SH-SY5Y (cell line): ENCODE measurements at regions not wholly inside any gene's neighbourhood (a gene's known extent, or its start where the extent isn't known, plus 50 kb on each side); places are given as distances from the start of the nearest gene placed in this dataset.

ENCODE experiments used
- GATA2 ChIP-seq: IDR thresholded peaks from 2 replicates; pipeline ENCODE4 v1.6.1; 2011; ENCODE audit warnings: mild to moderate bottlenecking, low read depth, low read length
- GATA3 ChIP-seq: IDR thresholded peaks from 2 replicates; pipeline ENCODE4 v1.6.1; 2011; ENCODE audit warnings: low read depth, mild to moderate bottlenecking, low read length, moderate library complexity

GRCh38 chr6:164665328-164665727, 644.1 kb downstream of the C6orf118 start:
- no peak for TF ChIP-seq GATA3
- TF ChIP-seq GATA2 = no peak

DNA sequence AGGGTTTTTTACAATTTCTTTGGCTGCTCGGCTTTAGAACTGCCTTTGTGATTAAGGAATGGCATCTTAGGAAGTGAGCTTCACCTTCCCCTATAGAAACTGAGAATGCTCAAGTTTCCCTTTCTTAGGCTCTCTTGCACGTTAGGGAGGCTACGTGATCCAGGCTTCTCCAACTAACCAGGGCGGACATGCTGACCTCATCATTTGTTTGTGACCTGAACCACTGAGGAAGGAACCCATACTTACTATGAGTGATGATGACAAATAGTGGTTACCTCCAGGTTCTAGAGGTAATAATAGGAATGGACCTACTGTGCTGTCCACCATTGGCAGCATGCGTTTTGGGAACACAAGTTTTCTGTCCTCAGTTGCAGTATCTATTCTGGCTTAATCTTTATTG, 645.8 kb downstream of the C6orf118 start:
- TF ChIP-seq GATA3 = no peak
- no peak for TF ChIP-seq GATA2

DNA sequence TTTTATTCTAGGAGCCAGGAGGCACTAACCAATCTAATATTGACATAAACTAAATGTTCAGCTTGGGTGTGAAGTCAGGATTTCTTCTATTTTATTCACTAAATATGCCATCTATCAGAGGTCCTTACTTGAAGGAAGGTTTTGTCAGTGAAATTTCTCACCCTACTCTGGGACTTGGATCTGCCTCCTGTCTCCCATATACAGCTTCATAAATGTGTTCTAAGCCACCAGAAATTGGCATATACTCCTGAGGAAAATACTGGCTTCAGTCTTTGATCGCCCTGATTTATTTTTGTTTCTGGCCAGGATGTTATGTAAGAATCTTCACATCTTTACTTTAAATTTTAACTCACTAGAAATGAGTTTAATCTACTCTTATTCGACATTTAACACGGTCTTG, 647.7 kb downstream of the C6orf118 start:
- no peak for TF ChIP-seq GATA3
- TF ChIP-seq GATA2 = no peak

- TF ChIP-seq GATA3 = no peak
- no peak for TF ChIP-seq GATA2
Measured at GRCh38 chr6:164660781-164661180, 648.6 kb downstream of the C6orf118 start.

GRCh38 chr6:164640956-164641355, 668.4 kb downstream of the C6orf118 start:
- TF ChIP-seq GATA2 (no peak), GATA3 (no peak)

DNA sequence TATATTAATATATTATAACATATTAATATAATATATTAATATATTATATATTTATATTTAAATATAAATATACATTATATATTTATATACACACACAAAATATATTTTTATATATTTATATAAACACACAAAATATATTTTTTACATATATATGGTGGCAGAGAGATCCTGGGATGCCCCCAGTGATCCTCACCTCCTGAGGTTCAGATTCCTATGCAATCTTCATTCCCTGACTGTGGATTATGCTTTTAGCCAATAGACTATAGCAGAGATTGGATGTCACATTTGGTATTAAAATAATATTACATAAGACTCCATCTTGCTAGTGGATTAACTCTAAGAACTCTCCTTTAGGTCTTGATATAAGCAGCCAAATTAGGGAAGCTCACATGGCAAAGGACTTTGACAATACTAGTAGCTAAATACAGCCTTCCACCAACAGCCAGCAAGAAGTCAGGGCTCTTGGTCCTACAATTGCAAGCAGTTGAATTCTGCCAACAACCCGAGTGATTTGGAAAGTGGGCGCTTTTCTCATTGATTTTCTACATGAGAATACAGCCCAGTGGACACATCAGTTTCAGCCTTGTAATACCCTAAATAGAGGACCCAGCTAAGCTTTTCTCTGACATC, 681.0 kb downstream of the C6orf118 start:
- TF ChIP-seq GATA2 (no peak), GATA3 (no peak)

- TF ChIP-seq GATA3 = no peak
- no peak for TF ChIP-seq GATA2
Measured at GRCh38 chr6:164616917-164617524, 692.4 kb downstream of the C6orf118 start.

GRCh38 chr6:164612751-164613150, 696.7 kb downstream of the C6orf118 start:
- TF ChIP-seq GATA3 (no peak), GATA2 (no peak)

DNA sequence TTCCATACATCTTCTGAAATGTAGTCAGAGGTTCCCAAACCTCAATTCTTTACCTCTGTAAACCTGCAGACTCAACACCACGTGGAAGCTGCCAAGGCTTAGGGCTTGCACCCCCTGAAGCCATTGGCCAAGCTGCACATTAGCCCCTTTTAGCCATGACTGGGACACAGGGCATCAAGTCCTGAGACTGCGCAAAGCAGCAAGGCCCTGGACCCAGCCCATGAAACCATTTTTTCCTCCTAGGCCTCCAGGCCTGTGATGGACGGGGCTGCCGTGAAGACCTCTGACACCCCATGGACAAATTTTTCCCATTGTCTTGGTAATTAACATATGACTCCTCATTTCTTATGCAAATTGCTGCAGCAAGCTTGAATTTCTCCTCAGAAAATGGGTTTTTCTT, 727.8 kb downstream of the C6orf118 start:
- TF ChIP-seq GATA2 (no peak), GATA3 (no peak)

DNA sequence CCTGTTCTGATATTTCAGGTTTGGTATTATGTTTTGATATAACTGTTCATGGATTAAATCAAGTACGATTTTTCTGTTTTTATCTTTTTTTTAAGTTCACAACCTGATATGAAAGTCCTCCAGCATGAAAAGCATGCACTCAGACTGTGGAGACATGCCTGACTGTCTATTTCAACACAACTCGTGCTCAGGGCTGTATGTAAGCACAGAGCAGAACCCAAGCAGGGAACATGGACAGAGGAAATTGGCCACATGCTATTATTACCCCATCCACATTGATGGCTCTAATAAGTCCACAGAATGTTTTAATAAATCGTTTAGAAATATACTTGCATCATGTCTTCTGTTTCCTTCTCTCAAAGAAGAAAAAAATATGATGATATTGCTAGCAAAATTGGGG, 730.4 kb downstream of the C6orf118 start:
- TF ChIP-seq GATA3 (no peak), GATA2 (no peak)

DNA sequence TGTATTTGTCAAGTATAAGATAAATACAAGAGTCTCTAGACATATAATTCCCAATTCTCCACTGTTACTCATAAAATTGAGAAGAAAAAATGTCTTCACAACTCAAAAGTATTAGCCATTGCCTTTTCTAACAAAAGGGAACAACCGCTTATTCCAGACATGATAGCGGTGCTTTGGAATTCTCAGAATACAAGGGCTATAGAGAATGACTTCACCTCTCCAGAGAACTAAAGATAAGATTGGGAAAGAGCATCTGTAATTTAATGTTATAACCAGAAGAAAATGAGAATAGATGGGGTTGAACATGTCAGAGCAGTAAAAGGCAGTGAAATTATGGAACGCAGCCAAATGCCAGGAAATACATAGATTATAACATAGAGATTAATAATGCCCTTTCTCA, 730.8 kb downstream of the C6orf118 start:
- TF ChIP-seq GATA3 (no peak), GATA2 (no peak)

- TF ChIP-seq GATA3 (no peak), GATA2 (no peak)
Measured at GRCh38 chr6:164570801-164571200, 738.6 kb downstream of the C6orf118 start.

GRCh38 chr6:164569509-164569908, 739.9 kb downstream of the C6orf118 start:
- no peak for TF ChIP-seq GATA3
- TF ChIP-seq GATA2 = no peak

- no peak for TF ChIP-seq GATA2
- no peak for TF ChIP-seq GATA3
Measured at GRCh38 chr6:164563924-164564323, 745.5 kb downstream of the C6orf118 start.

GRCh38 chr6:164561656-164562055, 747.7 kb downstream of the C6orf118 start:
- TF ChIP-seq GATA3 (no peak), GATA2 (no peak)

DNA sequence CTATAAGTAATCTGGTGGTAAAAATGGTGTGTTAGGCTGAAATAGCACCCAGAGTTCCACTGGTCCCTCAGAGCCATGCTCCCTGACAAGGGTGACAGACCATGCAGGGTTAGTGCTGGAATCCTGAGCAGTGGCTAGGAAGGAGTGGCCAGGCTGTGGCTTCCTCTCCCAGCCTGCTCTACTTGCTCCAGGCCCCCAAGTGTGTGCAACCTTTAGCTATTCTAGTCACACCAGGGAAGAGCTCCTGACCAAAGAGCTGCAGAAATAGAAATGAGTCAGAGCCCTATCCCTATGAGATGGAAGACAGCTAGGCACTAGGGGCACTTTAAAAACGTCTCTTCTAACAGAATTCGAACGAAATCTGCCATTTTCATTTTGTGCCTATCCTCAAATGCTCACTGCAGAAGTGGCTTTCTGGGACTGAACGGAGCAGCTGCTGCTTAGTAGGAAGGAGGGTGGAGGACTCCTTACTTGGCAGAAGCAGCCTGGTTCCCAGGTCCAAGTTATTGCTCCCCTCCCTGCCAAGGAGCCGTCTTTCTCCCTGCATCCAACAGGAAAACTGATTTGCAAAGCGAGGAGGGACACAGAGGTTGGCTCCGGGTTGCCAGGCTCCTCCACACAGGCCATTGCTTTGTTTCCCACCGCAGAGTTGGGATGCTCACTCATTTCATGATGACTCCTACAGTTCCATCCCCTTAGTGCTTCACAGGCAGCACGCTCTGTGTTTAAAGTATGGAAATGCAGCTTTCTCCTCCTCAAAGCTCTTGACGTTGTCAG, 754.5 kb downstream of the C6orf118 start:
- TF ChIP-seq GATA2 = no peak
